ENCODE measurements at regions not wholly inside any gene's neighbourhood (a gene's known extent, or its start where the extent isn't known, plus 50 kb on each side); places are given as distances from the start of the nearest gene placed in this dataset.

DNA sequence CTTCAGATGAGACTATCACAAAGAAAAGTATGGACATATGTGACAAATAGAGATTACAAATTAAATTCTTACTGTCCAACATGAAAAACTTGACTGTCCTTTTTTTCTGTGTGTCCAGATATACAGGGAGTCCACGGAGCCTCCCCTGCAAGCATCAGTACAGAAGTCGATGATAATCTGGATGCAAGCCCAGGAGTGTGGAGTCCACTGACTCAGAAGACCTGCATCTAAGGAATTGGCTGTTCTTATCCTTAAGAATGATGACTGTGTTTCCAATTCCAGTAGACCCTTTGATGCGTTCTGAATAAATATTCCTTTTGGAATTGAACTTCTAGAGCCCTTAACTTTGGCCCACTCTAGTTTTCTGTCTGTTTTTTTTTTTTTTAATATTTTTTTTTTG, 56.7 kb upstream of the TAF11L2 start:
- TF ChIP-seq, protein P1, sequence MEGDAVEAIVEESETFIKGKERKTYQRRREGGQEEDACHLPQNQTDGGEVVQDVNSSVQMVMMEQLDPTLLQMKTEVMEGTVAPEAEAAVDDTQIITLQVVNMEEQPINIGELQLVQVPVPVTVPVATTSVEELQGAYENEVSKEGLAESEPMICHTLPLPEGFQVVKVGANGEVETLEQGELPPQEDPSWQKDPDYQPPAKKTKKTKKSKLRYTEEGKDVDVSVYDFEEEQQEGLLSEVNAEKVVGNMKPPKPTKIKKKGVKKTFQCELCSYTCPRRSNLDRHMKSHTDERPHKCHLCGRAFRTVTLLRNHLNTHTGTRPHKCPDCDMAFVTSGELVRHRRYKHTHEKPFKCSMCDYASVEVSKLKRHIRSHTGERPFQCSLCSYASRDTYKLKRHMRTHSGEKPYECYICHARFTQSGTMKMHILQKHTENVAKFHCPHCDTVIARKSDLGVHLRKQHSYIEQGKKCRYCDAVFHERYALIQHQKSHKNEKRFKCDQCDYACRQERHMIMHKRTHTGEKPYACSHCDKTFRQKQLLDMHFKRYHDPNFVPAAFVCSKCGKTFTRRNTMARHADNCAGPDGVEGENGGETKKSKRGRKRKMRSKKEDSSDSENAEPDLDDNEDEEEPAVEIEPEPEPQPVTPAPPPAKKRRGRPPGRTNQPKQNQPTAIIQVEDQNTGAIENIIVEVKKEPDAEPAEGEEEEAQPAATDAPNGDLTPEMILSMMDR (IDR thresholded peaks at IDR 0.05; ENCODE audit: unreplicated experiment) = no peak
- Mint-ChIP-seq H3K9me3 (ENCODE audit: low read depth) (peaks cover 6% of the 10 kb centered on the region), H3K36me3 (ENCODE audit: insufficient read depth) (no peaks in the 10 kb centered on the region), H3K4me1 (ENCODE audit: low read depth) (no peaks in the 10 kb centered on the region), H3K4me3 (ENCODE audit: low read depth) (no peak overlapping the region), H3K27ac (no peak overlapping the region), H3K27me3 (no peaks in the 10 kb centered on the region)
- DNase-seq (ENCODE audit: low spot score, unreplicated experiment) = no peak

DNA sequence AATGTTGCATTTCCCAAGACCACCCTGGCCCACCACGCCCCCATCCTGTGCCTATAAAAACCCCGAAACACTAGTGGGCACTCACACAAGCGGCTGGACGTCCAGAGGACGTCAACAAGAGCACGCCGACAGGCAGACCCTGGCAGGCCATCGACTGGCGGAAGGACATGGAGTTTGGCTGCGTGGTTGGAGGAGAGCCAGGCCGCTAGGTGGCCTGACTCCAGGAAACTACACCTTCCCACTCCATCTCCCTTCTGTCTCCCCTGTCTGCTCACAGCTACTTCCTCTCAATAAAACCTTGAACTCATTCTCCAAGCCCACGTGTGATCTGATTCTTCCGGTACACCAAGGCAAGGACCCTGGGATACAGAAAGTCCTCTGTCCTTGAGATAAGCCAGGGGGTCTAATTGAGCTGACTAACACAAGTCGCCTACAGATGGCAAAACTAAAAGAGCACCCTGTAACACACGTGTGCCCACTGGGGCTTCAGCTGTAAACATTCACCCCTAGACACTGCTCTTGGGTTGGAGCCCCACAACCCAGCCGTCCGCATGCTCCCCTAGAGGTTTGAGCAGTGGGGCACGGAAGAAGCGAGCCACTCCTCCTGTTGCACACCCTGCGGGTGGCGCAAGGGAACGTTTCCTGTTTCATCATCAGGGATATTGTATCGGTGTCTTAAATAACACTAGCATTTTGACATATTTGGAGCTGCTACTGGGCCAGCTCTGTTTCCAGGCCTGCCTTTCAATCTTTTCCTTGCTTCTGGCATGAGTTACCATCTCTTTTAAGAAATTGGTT, 54.5 kb upstream of the TAF11L2 start:
- H3K9me3 Mint-ChIP-seq (ENCODE audit: low read depth) = peaks cover 6% of the 10 kb centered on the region
- no peaks in the 10 kb centered on the region for H3K4me1 Mint-ChIP-seq (ENCODE audit: low read depth)
- H3K36me3 Mint-ChIP-seq (ENCODE audit: insufficient read depth) = no peaks in the 10 kb centered on the region
- DNase-seq (ENCODE audit: low spot score, unreplicated experiment) = no peak
- TF ChIP-seq, protein P1 (IDR thresholded peaks at IDR 0.05; ENCODE audit: unreplicated experiment) = no peak
- H3K27me3 Mint-ChIP-seq = no peaks in the 10 kb centered on the region
- no peak overlapping the region for H3K27ac Mint-ChIP-seq
- H3K4me3 Mint-ChIP-seq (ENCODE audit: low read depth) = no peak overlapping the region

DNA sequence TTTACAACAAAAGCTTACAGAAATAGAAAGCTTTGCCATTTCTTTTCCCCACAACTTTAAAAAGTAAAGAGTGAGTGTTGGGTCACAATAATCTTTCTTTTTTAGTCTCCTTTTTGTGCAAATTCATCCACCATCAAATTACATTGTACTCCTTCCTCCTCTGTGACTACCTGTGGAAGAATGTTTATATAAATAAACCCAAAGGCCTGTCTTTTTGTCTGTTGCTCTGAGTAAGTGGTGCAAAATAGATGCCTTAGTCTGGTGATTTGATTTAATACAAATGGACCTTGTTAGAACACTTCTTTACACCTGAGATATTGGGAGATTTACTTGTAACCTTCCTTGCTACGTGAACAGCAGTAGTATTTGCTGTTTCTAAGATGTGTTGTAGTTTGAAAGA, 53.5 kb upstream of the TAF11L2 start:
- no peak overlapping the region for H3K4me3 Mint-ChIP-seq (ENCODE audit: low read depth)
- peaks cover 11% of the 10 kb centered on the region for H3K9me3 Mint-ChIP-seq (ENCODE audit: low read depth)
- TF ChIP-seq, protein P1 (IDR thresholded peaks at IDR 0.05; ENCODE audit: unreplicated experiment) = no peak
- H3K36me3 Mint-ChIP-seq (ENCODE audit: insufficient read depth) = no peaks in the 10 kb centered on the region
- no peaks in the 10 kb centered on the region for H3K27me3 Mint-ChIP-seq
- no peak for DNase-seq (ENCODE audit: low spot score, unreplicated experiment)
- H3K4me1 Mint-ChIP-seq (ENCODE audit: low read depth) = no peaks in the 10 kb centered on the region
- no peak overlapping the region for H3K27ac Mint-ChIP-seq

DNA sequence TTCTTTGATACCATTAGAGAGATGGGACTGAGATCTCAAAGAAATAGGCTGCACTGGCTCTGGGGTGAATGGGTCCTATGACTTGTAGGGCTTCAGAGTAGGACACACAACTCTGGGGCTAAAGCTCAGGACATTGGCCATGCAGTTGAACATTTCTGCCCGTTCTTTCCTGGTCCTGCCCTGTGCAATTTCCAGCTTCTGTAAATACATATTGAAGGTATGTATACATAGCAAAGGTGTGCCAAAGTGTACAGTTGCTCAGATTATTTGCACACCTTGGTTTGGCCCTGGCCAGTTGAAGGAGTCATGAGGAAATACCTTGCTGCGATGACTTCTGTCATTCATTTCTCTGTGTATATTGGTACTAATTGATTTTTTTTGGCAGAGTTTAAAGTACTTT, 52.8 kb upstream of the TAF11L2 start:
- H3K27ac Mint-ChIP-seq = no peak overlapping the region
- peaks cover 7% of the 10 kb centered on the region for H3K9me3 Mint-ChIP-seq (ENCODE audit: low read depth)
- H3K27me3 Mint-ChIP-seq = no peaks in the 10 kb centered on the region
- TF ChIP-seq, protein P1 (IDR thresholded peaks at IDR 0.05; ENCODE audit: unreplicated experiment) = no peak
- H3K36me3 Mint-ChIP-seq (ENCODE audit: insufficient read depth) = no peaks in the 10 kb centered on the region
- no peak for DNase-seq (ENCODE audit: low spot score, unreplicated experiment)
- no peak overlapping the region for H3K4me3 Mint-ChIP-seq (ENCODE audit: low read depth)
- H3K4me1 Mint-ChIP-seq (ENCODE audit: low read depth) = no peaks in the 10 kb centered on the region
